ENCODE measurements at regions not wholly inside any gene's neighbourhood (a gene's known extent, or its start where the extent isn't known, plus 50 kb on each side); places are given as distances from the start of the nearest gene placed in this dataset.

DNA sequence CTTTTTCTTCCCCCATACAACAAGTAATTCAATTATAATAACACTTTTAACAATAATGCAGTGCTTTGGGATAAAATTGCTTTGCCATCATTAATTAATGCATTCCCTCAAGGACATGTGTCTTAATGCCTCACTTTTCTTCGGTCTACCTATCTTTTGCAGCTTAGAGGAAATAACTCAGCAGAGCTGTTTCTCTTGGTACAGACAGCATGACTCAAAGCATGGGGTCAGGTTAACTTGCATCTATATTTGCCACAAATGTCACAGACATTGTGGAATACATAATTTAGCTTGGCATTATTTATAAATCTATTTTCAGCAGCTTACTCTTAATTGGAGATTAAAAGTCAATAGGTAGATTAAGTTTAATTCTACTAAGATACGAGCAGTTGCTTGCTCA lies 376.1 kb upstream of the CNTNAP5 start:
- TF ChIP-seq, protein P1, sequence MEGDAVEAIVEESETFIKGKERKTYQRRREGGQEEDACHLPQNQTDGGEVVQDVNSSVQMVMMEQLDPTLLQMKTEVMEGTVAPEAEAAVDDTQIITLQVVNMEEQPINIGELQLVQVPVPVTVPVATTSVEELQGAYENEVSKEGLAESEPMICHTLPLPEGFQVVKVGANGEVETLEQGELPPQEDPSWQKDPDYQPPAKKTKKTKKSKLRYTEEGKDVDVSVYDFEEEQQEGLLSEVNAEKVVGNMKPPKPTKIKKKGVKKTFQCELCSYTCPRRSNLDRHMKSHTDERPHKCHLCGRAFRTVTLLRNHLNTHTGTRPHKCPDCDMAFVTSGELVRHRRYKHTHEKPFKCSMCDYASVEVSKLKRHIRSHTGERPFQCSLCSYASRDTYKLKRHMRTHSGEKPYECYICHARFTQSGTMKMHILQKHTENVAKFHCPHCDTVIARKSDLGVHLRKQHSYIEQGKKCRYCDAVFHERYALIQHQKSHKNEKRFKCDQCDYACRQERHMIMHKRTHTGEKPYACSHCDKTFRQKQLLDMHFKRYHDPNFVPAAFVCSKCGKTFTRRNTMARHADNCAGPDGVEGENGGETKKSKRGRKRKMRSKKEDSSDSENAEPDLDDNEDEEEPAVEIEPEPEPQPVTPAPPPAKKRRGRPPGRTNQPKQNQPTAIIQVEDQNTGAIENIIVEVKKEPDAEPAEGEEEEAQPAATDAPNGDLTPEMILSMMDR (conservative IDR thresholded peaks at IDR 0.05 in 1 of 2, IDR thresholded peaks at IDR 0.05 in 1 of 2; ENCODE audit: extremely low read depth in 1 of 2, insufficient read depth in 1 of 2, low read depth in 1 of 2, low read length in 2 of 2) = no peak
- no peak for TF ChIP-seq EZH2 (IDR thresholded peaks at IDR 0.05; ENCODE audit: borderline replicate concordance, low read length)
